ENCODE measurements at regions not wholly inside any gene's neighbourhood (a gene's known extent, or its start where the extent isn't known, plus 50 kb on each side); places are given as distances from the start of the nearest gene placed in this dataset.

DNA sequence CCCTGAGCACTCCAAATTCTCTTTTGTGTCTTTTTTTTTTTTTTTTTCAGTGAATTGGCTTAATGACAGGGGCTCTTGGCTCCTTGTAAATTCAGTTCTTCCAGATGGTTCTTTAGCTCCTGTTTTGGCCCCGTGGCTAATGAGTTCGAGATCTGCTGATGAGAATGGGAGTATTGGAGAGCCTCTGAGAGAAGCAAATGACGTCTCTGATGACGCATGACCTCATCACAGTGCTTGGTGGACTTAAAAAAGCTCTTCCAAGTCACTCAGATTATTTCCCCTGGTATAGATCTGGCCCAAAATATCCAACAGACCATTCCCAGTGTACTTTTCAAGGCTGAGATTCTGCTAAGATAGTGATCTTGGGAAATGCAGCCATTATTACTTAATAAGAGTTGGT is 159.5 kb downstream of the MIS18A start:
- no peak overlapping the region for H3K4me2 ChIP-seq (ENCODE audit: control insufficient read depth, extremely low read depth, insufficient read depth, low read depth, low read length)
- H2AFZ ChIP-seq (ENCODE audit: control insufficient read depth, low read length), result no peak overlapping the region
- H3K9me1 ChIP-seq (ENCODE audit: control insufficient read depth, extremely low read depth, insufficient read depth, low read length), result no peaks in the 10 kb centered on the region
- no peak overlapping the region for H3K27ac ChIP-seq (ENCODE audit: control insufficient read depth, insufficient read depth, low read length)
- H3K9ac ChIP-seq (ENCODE audit: control insufficient read depth, extremely low read depth, insufficient read depth, low read length), result no peak overlapping the region
- TF ChIP-seq EZH2 (IDR thresholded peaks at IDR 0.05; ENCODE audit: low read length), result no peak
- TF ChIP-seq, protein P1, sequence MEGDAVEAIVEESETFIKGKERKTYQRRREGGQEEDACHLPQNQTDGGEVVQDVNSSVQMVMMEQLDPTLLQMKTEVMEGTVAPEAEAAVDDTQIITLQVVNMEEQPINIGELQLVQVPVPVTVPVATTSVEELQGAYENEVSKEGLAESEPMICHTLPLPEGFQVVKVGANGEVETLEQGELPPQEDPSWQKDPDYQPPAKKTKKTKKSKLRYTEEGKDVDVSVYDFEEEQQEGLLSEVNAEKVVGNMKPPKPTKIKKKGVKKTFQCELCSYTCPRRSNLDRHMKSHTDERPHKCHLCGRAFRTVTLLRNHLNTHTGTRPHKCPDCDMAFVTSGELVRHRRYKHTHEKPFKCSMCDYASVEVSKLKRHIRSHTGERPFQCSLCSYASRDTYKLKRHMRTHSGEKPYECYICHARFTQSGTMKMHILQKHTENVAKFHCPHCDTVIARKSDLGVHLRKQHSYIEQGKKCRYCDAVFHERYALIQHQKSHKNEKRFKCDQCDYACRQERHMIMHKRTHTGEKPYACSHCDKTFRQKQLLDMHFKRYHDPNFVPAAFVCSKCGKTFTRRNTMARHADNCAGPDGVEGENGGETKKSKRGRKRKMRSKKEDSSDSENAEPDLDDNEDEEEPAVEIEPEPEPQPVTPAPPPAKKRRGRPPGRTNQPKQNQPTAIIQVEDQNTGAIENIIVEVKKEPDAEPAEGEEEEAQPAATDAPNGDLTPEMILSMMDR (optimal IDR thresholded peaks at IDR 0.05 in 1 of 3, IDR thresholded peaks at IDR 0.05 in 1 of 3, conservative IDR thresholded peaks at IDR 0.05 in 1 of 3; ENCODE audit: extremely low read depth in 1 of 3, insufficient read depth in 2 of 3, low read length in 3 of 3), result no peak
- dilution Hi-C loops (cut with MboI; ENCODE audit: extremely low pct_ligation_motif_present, low sequenced_read_pairs), result no loop called here
- H3K9me3 ChIP-seq (ENCODE audit: control insufficient read depth, low read depth, low read length), result peaks cover 2% of the 10 kb centered on the region
- FAIRE-seq (no peak), DNase-seq (ENCODE audit: low read depth, low spot score) (no peak)
- H3K36me3 ChIP-seq (ENCODE audit: control insufficient read depth in 2 of 2, extremely low read depth in 1 of 2, insufficient read depth in 2 of 2, low read length in 2 of 2), result no peaks in the 10 kb centered on the region
- no peak overlapping the region for H3K4me3 ChIP-seq (ENCODE audit: control insufficient read depth in 2 of 3, extremely low read depth in 1 of 3, insufficient read depth in 2 of 3, low read depth in 1 of 3, low read length in 3 of 3)
- H4K20me1 ChIP-seq (ENCODE audit: control insufficient read depth, extremely low read depth, insufficient read depth, low read length), result no peaks in the 10 kb centered on the region
- H3K27me3 ChIP-seq (ENCODE audit: control insufficient read depth, extremely low read depth, insufficient read depth, low read length), result no peaks in the 10 kb centered on the region
- no peaks in the 10 kb centered on the region for H3K79me2 ChIP-seq (ENCODE audit: control insufficient read depth, insufficient read depth, low read length)
- H3K4me1 ChIP-seq (ENCODE audit: control insufficient read depth, extremely low read depth, insufficient read depth, low read length), result no peaks in the 10 kb centered on the region

DNA sequence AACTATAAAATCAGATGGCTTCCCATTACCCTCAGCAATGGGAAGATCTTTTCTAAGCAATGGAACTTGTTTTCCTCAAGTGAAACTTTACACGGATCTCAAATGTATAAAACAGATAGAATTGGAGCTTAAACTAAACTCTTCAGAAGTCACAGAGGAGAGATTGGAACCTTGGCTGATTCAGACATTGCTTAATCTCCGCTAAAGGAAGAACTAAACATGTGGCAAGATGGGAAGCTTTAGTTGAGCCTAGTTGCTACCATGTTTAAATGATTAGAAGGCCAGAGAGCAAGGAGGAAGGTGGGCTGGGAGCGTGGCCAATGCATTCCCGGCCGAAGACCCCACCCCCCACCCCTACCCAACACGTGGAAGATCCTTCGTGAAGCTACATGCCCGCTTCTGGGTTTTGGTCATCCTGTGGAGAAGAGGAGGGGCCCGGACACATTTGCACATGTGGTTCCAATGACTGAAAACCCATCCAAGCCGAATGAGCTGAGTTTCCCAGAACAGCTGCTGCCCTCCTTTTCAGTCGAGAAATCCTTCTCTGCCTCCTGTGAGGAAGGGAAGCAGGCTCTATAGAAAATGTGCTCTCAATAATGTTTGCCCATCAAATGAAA is 164.3 kb downstream of the MIS18A start:
- no peak overlapping the region for H3K4me2 ChIP-seq (ENCODE audit: control insufficient read depth, extremely low read depth, insufficient read depth, low read depth, low read length)
- no peaks in the 10 kb centered on the region for H3K9me1 ChIP-seq (ENCODE audit: control insufficient read depth, extremely low read depth, insufficient read depth, low read length)
- dilution Hi-C loops (cut with MboI; ENCODE audit: extremely low pct_ligation_motif_present, low sequenced_read_pairs), result no loop called here
- TF ChIP-seq EZH2 (IDR thresholded peaks at IDR 0.05; ENCODE audit: low read length), result no peak
- TF ChIP-seq, protein P1 (optimal IDR thresholded peaks at IDR 0.05 in 1 of 3, IDR thresholded peaks at IDR 0.05 in 1 of 3, conservative IDR thresholded peaks at IDR 0.05 in 1 of 3; ENCODE audit: extremely low read depth in 1 of 3, insufficient read depth in 2 of 3, low read length in 3 of 3), result no peak
- H3K4me1 ChIP-seq (ENCODE audit: control insufficient read depth, extremely low read depth, insufficient read depth, low read length), result no peaks in the 10 kb centered on the region
- H3K9ac ChIP-seq (ENCODE audit: control insufficient read depth, extremely low read depth, insufficient read depth, low read length), result no peak overlapping the region
- no peaks in the 10 kb centered on the region for H3K27me3 ChIP-seq (ENCODE audit: control insufficient read depth, extremely low read depth, insufficient read depth, low read length)
- no peak overlapping the region for H2AFZ ChIP-seq (ENCODE audit: control insufficient read depth, low read length)
- no peak overlapping the region for H3K27ac ChIP-seq (ENCODE audit: control insufficient read depth, insufficient read depth, low read length)
- no peaks in the 10 kb centered on the region for H3K9me3 ChIP-seq (ENCODE audit: control insufficient read depth, low read depth, low read length)
- no peaks in the 10 kb centered on the region for H3K79me2 ChIP-seq (ENCODE audit: control insufficient read depth, insufficient read depth, low read length)
- H3K4me3 ChIP-seq (ENCODE audit: control insufficient read depth in 2 of 3, extremely low read depth in 1 of 3, insufficient read depth in 2 of 3, low read depth in 1 of 3, low read length in 3 of 3), result no peak overlapping the region
- H3K36me3 ChIP-seq (ENCODE audit: control insufficient read depth in 2 of 2, extremely low read depth in 1 of 2, insufficient read depth in 2 of 2, low read length in 2 of 2), result no peaks in the 10 kb centered on the region
- H4K20me1 ChIP-seq (ENCODE audit: control insufficient read depth, extremely low read depth, insufficient read depth, low read length), result no peaks in the 10 kb centered on the region
- DNase-seq (ENCODE audit: low read depth, low spot score) (no peak), FAIRE-seq (no peak)

All from keratinocyte (primary cell).